ENCODE measurements at regions not wholly inside any gene's neighbourhood (a gene's known extent, or its start where the extent isn't known, plus 50 kb on each side); places are given as distances from the start of the nearest gene placed in this dataset.

GRCh38 chr10:47217113-47217512 is 82.9 kb upstream of the GDF10 start:
- peaks cover 11 to 31% (median 23%) of the 10 kb centered on the region in 4 donors for H3K4me1 Mint-ChIP-seq
- ChIA-PET POLR2A (ENCODE audit: partially characterized antibody) (interaction anchor here (1.0 kb wide), 1 partner anchor 65 kb away, joined by 3 read pairs; no protein-coding TSS in a partner anchor), CTCF (ENCODE audit: partially characterized antibody) (interaction anchor here (0.7 to 1.7 kb wide), 3 partner anchors 9 to 48 kb away, joined by 3 to 5 read pairs (median 3); no protein-coding TSS in a partner anchor)
- peaks cover 17% of the 10 kb centered on the region for H3K4me1 ChIP-seq (ENCODE audit: insufficient read depth, low read length)
- H3K9me3 Mint-ChIP-seq: peaks cover 0 to 7% (median 4%) of the 10 kb centered on the region in 8 donors
- H3K36me3 Mint-ChIP-seq: peaks cover 0 to 6% of the 10 kb centered on the region in 2 donors
- no peaks in the 10 kb centered on the region for H3K27me3 Mint-ChIP-seq
- H3K27ac ChIP-seq (ENCODE audit: low read depth, low read length): no peak overlapping the region
- H3K4me3 ChIP-seq (ENCODE audit: low read length in 2 of 2): no peak overlapping the region
- no peaks in the 10 kb centered on the region for H3K27me3 ChIP-seq (ENCODE audit: insufficient read depth, low read length)
- H3K36me3 ChIP-seq (ENCODE audit: insufficient read depth, low read length): no peaks in the 10 kb centered on the region
- peak overlapping the region in 6 of 7 donors; percentile 0 to 70 (median 14) for H3K27ac Mint-ChIP-seq
- no peak for DNase-seq
- no peaks in the 10 kb centered on the region for H3K9me3 ChIP-seq (ENCODE audit: control insufficient read depth in 1 of 2, low read length in 2 of 2)
- intact Hi-C loops (cut with micrococcal nuclease): loop anchor here (1.0 kb wide), 1 partner anchor 9 kb away; no protein-coding TSS in a partner anchor
- H3K4me3 Mint-ChIP-seq: peak overlapping the region in 6 of 8 donors; percentile 4 to 68 (median 34)

GRCh38 chr10:47218803-47219202 is 81.2 kb upstream of the GDF10 start:
- H3K4me3 Mint-ChIP-seq: no peak overlapping the region
- H3K27me3 ChIP-seq (ENCODE audit: insufficient read depth, low read length): no peaks in the 10 kb centered on the region
- H3K4me1 ChIP-seq (ENCODE audit: insufficient read depth, low read length): peaks cover 17% of the 10 kb centered on the region
- no peak overlapping the region for H3K4me3 ChIP-seq (ENCODE audit: low read length in 2 of 2)
- ChIA-PET POLR2A (ENCODE audit: partially characterized antibody) (interaction anchor here (1.2 kb wide), 1 partner anchor 53 kb away, joined by 3 read pairs; no protein-coding TSS in a partner anchor), CTCF (ENCODE audit: partially characterized antibody) (interaction anchor here (1.4 kb wide), 1 partner anchor 93 kb away, joined by 3 read pairs; no protein-coding TSS in a partner anchor)
- intact Hi-C loops (cut with micrococcal nuclease): no loop called here
- H3K27ac ChIP-seq (ENCODE audit: low read depth, low read length): no peak overlapping the region
- peak overlapping the region in 1 of 7 donors; percentile 39 for H3K27ac Mint-ChIP-seq
- peaks cover 9 to 23% (median 17%) of the 10 kb centered on the region in 4 donors for H3K4me1 Mint-ChIP-seq
- no peak for DNase-seq
- H3K27me3 Mint-ChIP-seq: no peaks in the 10 kb centered on the region
- no peaks in the 10 kb centered on the region for H3K36me3 ChIP-seq (ENCODE audit: insufficient read depth, low read length)
- H3K9me3 Mint-ChIP-seq: no peaks in the 10 kb centered on the region
- no peaks in the 10 kb centered on the region for H3K36me3 Mint-ChIP-seq
- no peaks in the 10 kb centered on the region for H3K9me3 ChIP-seq (ENCODE audit: control insufficient read depth in 1 of 2, low read length in 2 of 2)

GRCh38 chr10:47222461-47222860 is 77.5 kb upstream of the GDF10 start:
- H3K27ac Mint-ChIP-seq: peak overlapping the region in 1 of 7 donors; percentile 8
- POLR2A ChIA-PET (ENCODE audit: partially characterized antibody): interaction anchor here (1.2 to 1.4 kb wide), 3 partner anchors 38 to 89 kb away, joined by 3 read pairs; no protein-coding TSS in a partner anchor
- H3K27me3 Mint-ChIP-seq: no peaks in the 10 kb centered on the region
- DNase-seq: no peak
- Histone ChIP-seq H3K27me3 (ENCODE audit: insufficient read depth, low read length) (no peaks in the 10 kb centered on the region), H3K9me3 (ENCODE audit: control insufficient read depth in 1 of 2, low read length in 2 of 2) (no peaks in the 10 kb centered on the region), H3K27ac (ENCODE audit: low read depth, low read length) (no peak overlapping the region), H3K36me3 (ENCODE audit: insufficient read depth, low read length) (no peaks in the 10 kb centered on the region), H3K4me1 (ENCODE audit: insufficient read depth, low read length) (peaks cover 5% of the 10 kb centered on the region), H3K4me3 (ENCODE audit: low read length in 2 of 2) (no peak overlapping the region)
- H3K36me3 Mint-ChIP-seq: no peaks in the 10 kb centered on the region
- H3K4me3 Mint-ChIP-seq: no peak overlapping the region
- intact Hi-C loops (cut with micrococcal nuclease): no loop called here
- peaks cover 2 to 8% (median 5%) of the 10 kb centered on the region in 4 donors for H3K4me1 Mint-ChIP-seq
- H3K9me3 Mint-ChIP-seq: no peaks in the 10 kb centered on the region
- CTCF ChIA-PET (ENCODE audit: partially characterized antibody): interaction anchor here (1.6 to 4.1 kb wide), 2 partner anchors 174 to 197 kb away, joined by 6 to 26 read pairs; no protein-coding TSS in a partner anchor

- Mint-ChIP-seq H3K9me3 (peaks cover 0 to 2% (median 0%) of the 10 kb centered on the region in 8 donors), H3K4me1 (peaks cover 0 to 6% (median 0%) of the 10 kb centered on the region in 4 donors), H3K27ac (no peak overlapping the region), H3K36me3 (peaks cover 0 to 1% of the 10 kb centered on the region in 2 donors), H3K27me3 (no peaks in the 10 kb centered on the region), H3K4me3 (no peak overlapping the region)
- Histone ChIP-seq H3K27me3 (ENCODE audit: insufficient read depth, low read length) (no peaks in the 10 kb centered on the region), H3K27ac (ENCODE audit: low read depth, low read length) (no peak overlapping the region), H3K36me3 (ENCODE audit: insufficient read depth, low read length) (no peaks in the 10 kb centered on the region), H3K4me1 (ENCODE audit: insufficient read depth, low read length) (no peaks in the 10 kb centered on the region), H3K9me3 (ENCODE audit: control insufficient read depth in 1 of 2, low read length in 2 of 2) (no peaks in the 10 kb centered on the region), H3K4me3 (ENCODE audit: low read length in 2 of 2) (no peak overlapping the region)
- no peak for DNase-seq
- ChIA-PET POLR2A (ENCODE audit: partially characterized antibody) (interaction anchor here (1.3 kb wide), 1 partner anchor 37 kb away, joined by 3 read pairs; no protein-coding TSS in a partner anchor), CTCF (ENCODE audit: partially characterized antibody) (interaction anchor here (1.6 to 4.1 kb wide), 4 partner anchors 9 to 198 kb away, joined by 6 to 26 read pairs (median 9); no protein-coding TSS in a partner anchor)
- intact Hi-C loops (cut with micrococcal nuclease): no loop called here
Observed at GRCh38 chr10:47223236-47223635, 76.8 kb upstream of the GDF10 start.

GRCh38 chr10:47224546-47225218 is 75.3 kb upstream of the GDF10 start:
- Mint-ChIP-seq H3K4me1 (peaks cover 0 to 6% (median 1%) of the 10 kb centered on the region in 4 donors), H3K27ac (no peak overlapping the region), H3K27me3 (no peaks in the 10 kb centered on the region), H3K9me3 (peaks cover 0 to 4% (median 1%) of the 10 kb centered on the region in 8 donors), H3K4me3 (no peak overlapping the region), H3K36me3 (peaks cover 0 to 1% of the 10 kb centered on the region in 2 donors)
- Histone ChIP-seq H3K4me3 (ENCODE audit: low read length in 2 of 2) (no peak overlapping the region), H3K9me3 (ENCODE audit: control insufficient read depth in 1 of 2, low read length in 2 of 2) (no peaks in the 10 kb centered on the region), H3K27ac (ENCODE audit: low read depth, low read length) (no peak overlapping the region), H3K36me3 (ENCODE audit: insufficient read depth, low read length) (no peaks in the 10 kb centered on the region), H3K4me1 (ENCODE audit: insufficient read depth, low read length) (no peaks in the 10 kb centered on the region), H3K27me3 (ENCODE audit: insufficient read depth, low read length) (no peaks in the 10 kb centered on the region)
- intact Hi-C loops (cut with micrococcal nuclease): no loop called here
- ChIA-PET POLR2A (ENCODE audit: partially characterized antibody) (interaction anchor here (0.6 to 1.5 kb wide), 2 partner anchors 18 to 74 kb away, joined by 3 read pairs; no protein-coding TSS in a partner anchor), CTCF (ENCODE audit: partially characterized antibody) (interaction anchor here (1.2 to 4.1 kb wide), 5 partner anchors 17 to 177 kb away, joined by 3 to 26 read pairs (median 4); no protein-coding TSS in a partner anchor)
- no peak for DNase-seq

- ChIA-PET CTCF (ENCODE audit: partially characterized antibody) (interaction anchor here (1.0 to 4.1 kb wide), 6 partner anchors 16 to 201 kb away, joined by 3 to 26 read pairs (median 4); no protein-coding TSS in a partner anchor), POLR2A (ENCODE audit: partially characterized antibody) (interaction anchor here (0.6 to 1.5 kb wide), 2 partner anchors 19 to 74 kb away, joined by 3 read pairs; no protein-coding TSS in a partner anchor)
- Histone ChIP-seq H3K4me1 (ENCODE audit: insufficient read depth, low read length) (peaks cover 4% of the 10 kb centered on the region), H3K36me3 (ENCODE audit: insufficient read depth, low read length) (no peaks in the 10 kb centered on the region), H3K9me3 (ENCODE audit: control insufficient read depth in 1 of 2, low read length in 2 of 2) (no peaks in the 10 kb centered on the region), H3K27ac (ENCODE audit: low read depth, low read length) (no peak overlapping the region), H3K4me3 (ENCODE audit: low read length in 2 of 2) (no peak overlapping the region), H3K27me3 (ENCODE audit: insufficient read depth, low read length) (no peaks in the 10 kb centered on the region)
- DNase-seq: no peak
- Mint-ChIP-seq H3K27ac (peak overlapping the region in 2 of 7 donors; percentile 12 to 80), H3K9me3 (peaks cover 0 to 4% (median 1%) of the 10 kb centered on the region in 8 donors), H3K4me1 (peaks cover 0 to 10% (median 4%) of the 10 kb centered on the region in 4 donors), H3K4me3 (no peak overlapping the region), H3K36me3 (peaks cover 0 to 1% of the 10 kb centered on the region in 2 donors), H3K27me3 (no peaks in the 10 kb centered on the region)
- intact Hi-C loops (cut with micrococcal nuclease): no loop called here
Observed at GRCh38 chr10:47225219-47225927, 74.6 kb upstream of the GDF10 start.

Measured in CD4-positive, alpha-beta memory T cell (primary cell).